Hepatocyte (in vitro differentiated cells): ENCODE measurements at regions not wholly inside any gene's neighbourhood (a gene's known extent, or its start where the extent isn't known, plus 50 kb on each side); places are given as distances from the start of the nearest gene placed in this dataset.

Source experiments
- CTCF ChIP-seq: fragments of 200-600 bp; sonication (generic); IDR thresholded peaks from 2 replicates; pipeline ENCODE4 v1.5.1; 2016; ENCODE audit warnings: antibody characterized with exemption, mild to moderate bottlenecking; ENCODE audit not compliant: poor library complexity
- EZH2 ChIP-seq: fragments of 200-600 bp; sonication (generic); IDR thresholded peaks from 2 replicates; pipeline ENCODE4 v1.6.1; 2016; ENCODE audit warnings: antibody characterized with exemption, mild to moderate bottlenecking, borderline replicate concordance
- EZH2phosphoT487 ChIP-seq: fragments of 200-600 bp; sonication (generic); IDR thresholded peaks from one replicate; pipeline ENCODE4 v1.6.1; 2018; ENCODE audit warnings: antibody characterized with exemption, mild to moderate bottlenecking, low read depth, moderate library complexity; ENCODE audit not compliant: unreplicated experiment, severe bottlenecking

- peak; percentile 67 for TF ChIP-seq CTCF
- TF ChIP-seq EZH2 = no peak
- no peak for TF ChIP-seq EZH2phosphoT487
Measured at GRCh38 chr4:123661080-123661737, 264.6 kb downstream of the SPRY1 start.
